WTC11 (cell line): ENCODE measurements at regions not wholly inside any gene's neighbourhood (a gene's known extent, or its start where the extent isn't known, plus 50 kb on each side); places are given as distances from the start of the nearest gene placed in this dataset.

ENCODE experiments used
- ATAC-seq: fragments of 200-7000 bp; cut with Tn5 transposase; 2 replicates; pipeline ENCODE4 v1.10.0; 2021; ENCODE audit warnings: mild to moderate bottlenecking, moderate library complexity
- CTCF ChIA-PET: fragments of 300-600 bp; sonication (Branson Sonifier 250); formaldehyde crosslinking; loops from one replicate; lab custom pipeline; 2021; ENCODE audit warnings: antibody characterized with exemption; lab: Charles Lee
- POLR2A ChIA-PET: fragments of 350-600 bp; sonication (Branson Sonifier 250); formaldehyde crosslinking; loops from one replicate; lab custom pipeline; 2021; ENCODE audit warnings: antibody characterized with exemption; lab: Charles Lee
- DNase-seq: peaks from one replicate; pipeline ENCODE4 v3.0.0; 2021; ENCODE audit warnings: low spot score
- H3K27ac Mint-ChIP-seq: 2 replicates; pipeline ENCODE4 v1.8.0; 2021; ENCODE audit warnings: mixed read lengths
- H3K27me3 Mint-ChIP-seq: 2 replicates; pipeline ENCODE4 v1.8.0; 2021; ENCODE audit warnings: low read depth, mild to moderate bottlenecking, moderate library complexity, mixed read lengths
- H3K36me3 Mint-ChIP-seq: 2 replicates; pipeline ENCODE4 v1.8.0; 2021; ENCODE audit warnings: mixed read lengths
- H3K4me1 Mint-ChIP-seq: 2 replicates; pipeline ENCODE4 v1.8.0; 2022; ENCODE audit warnings: mixed read lengths
- H3K4me3 Mint-ChIP-seq: 2 replicates; pipeline ENCODE4 v1.8.0; 2021; ENCODE audit warnings: mild to moderate bottlenecking, moderate library complexity, mixed read lengths
- H3K9me3 Mint-ChIP-seq: 2 replicates; pipeline ENCODE4 v1.8.0; 2021; ENCODE audit warnings: mixed read lengths
- ATF6 ChIP-seq: sonication (generic); formaldehyde crosslinking; IDR thresholded peaks from 2 replicates; pipeline ENCODE4 v1.8.1; 2023; ENCODE audit warnings: mild to moderate bottlenecking, missing genetic modification reagents
- CBFB ChIP-seq: sonication (generic); formaldehyde crosslinking; IDR thresholded peaks from 2 replicates; pipeline ENCODE4 v1.8.1; 2022; ENCODE audit warnings: mild to moderate bottlenecking, low read depth, missing genetic modification reagents
- CDX4 ChIP-seq: fragments of 250-450 bp; sonication (Bioruptor Pico); IDR thresholded peaks from 2 replicates; pipeline ENCODE4 v1.9.0; 2021; ENCODE audit warnings: moderate library complexity, mild to moderate bottlenecking, inconsistent platforms, borderline replicate concordance
- EMX1 ChIP-seq: fragments of 250-450 bp; sonication (Bioruptor Pico); IDR thresholded peaks from 2 replicates; pipeline ENCODE4 v1.8.0; 2021; ENCODE audit warnings: mild to moderate bottlenecking
- NR1H2 ChIP-seq: sonication (generic); formaldehyde crosslinking; IDR thresholded peaks from 2 replicates; pipeline ENCODE4 v1.9.0; 2021; ENCODE audit warnings: mild to moderate bottlenecking, moderate library complexity, missing genetic modification reagents
- PRRX2 ChIP-seq: fragments of 250-450 bp; sonication (Bioruptor Pico); IDR thresholded peaks from 2 replicates; pipeline ENCODE4 v1.8.0; 2021; ENCODE audit warnings: mild to moderate bottlenecking
- SP1 ChIP-seq: sonication (generic); formaldehyde crosslinking; conservative IDR thresholded peaks from 2 replicates; pipeline ENCODE4 v1.8.1; 2022; ENCODE audit warnings: missing genetic modification reagents
- ZNF263 ChIP-seq: sonication (generic); formaldehyde crosslinking; IDR thresholded peaks from 2 replicates; pipeline ENCODE4 v1.8.1; 2022; ENCODE audit warnings: low read depth, mild to moderate bottlenecking, moderate library complexity, missing genetic modification reagents
- ZNF423 ChIP-seq: fragments of 250-450 bp; sonication (Bioruptor Pico); IDR thresholded peaks from 2 replicates; pipeline ENCODE4 v2.1.2; 2022; ENCODE audit warnings: mild to moderate bottlenecking, moderate library complexity
- TF ChIP-seq, protein P1 (sequence below): sonication (generic); formaldehyde crosslinking; IDR thresholded peaks from 2 replicates; pipeline ENCODE4 v1.8.0; 2023; ENCODE audit warnings: missing genetic modification reagents
- TF ChIP-seq, protein P2 (sequence below): sonication (generic); formaldehyde crosslinking; IDR thresholded peaks from 2 replicates; pipeline ENCODE4 v1.8.0; 2022; ENCODE audit warnings: mild to moderate bottlenecking, missing genetic modification reagents
- TF ChIP-seq, protein P3 (sequence below): sonication (generic); formaldehyde crosslinking; IDR thresholded peaks from 2 replicates; pipeline ENCODE4 v1.8.1; 2023; ENCODE audit warnings: mild to moderate bottlenecking, missing genetic modification reagents, moderate library complexity
- TF ChIP-seq, protein P4 (sequence below): sonication (generic); formaldehyde crosslinking; IDR thresholded peaks from 2 replicates; pipeline ENCODE4 v1.8.1; 2022; ENCODE audit warnings: mild to moderate bottlenecking, moderate library complexity, missing genetic modification reagents
- TF ChIP-seq, protein P5 (sequence below): sonication (generic); formaldehyde crosslinking; IDR thresholded peaks from 2 replicates; pipeline ENCODE4 v1.8.0; 2022; ENCODE audit warnings: mild to moderate bottlenecking, missing genetic modification reagents
- TF ChIP-seq, protein P6 (sequence below): fragments of 200-600 bp; IDR thresholded peaks from 2 replicates; pipeline ENCODE4 v1.8.0; 2022; ENCODE audit warnings: antibody characterized with exemption
- TF ChIP-seq, protein P7 (sequence below): sonication (generic); formaldehyde crosslinking; conservative IDR thresholded peaks from 2 replicates; pipeline ENCODE4 v1.8.1; 2023; ENCODE audit warnings: mild to moderate bottlenecking, low read depth, missing genetic modification reagents, moderate library complexity

DNA sequence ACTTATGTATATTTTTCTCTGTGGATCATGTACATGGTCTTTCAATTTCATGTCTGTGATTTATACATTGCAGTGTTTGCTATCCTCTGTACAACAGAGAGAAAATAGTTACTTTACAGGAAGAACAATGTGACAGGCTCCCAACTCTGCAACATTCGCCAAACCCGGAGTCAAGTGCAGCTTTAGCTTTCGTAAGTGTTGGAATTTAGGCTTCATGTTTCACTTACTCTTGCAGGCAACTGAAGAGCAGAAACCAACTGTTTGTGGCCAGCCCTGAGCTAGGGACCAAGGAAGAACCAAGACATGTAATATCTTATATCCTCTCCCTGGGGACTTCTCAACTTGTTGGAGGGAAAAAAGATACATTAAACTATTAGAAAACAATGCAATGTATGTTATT lies 147.9 kb downstream of the C5orf15 start:
- Mint-ChIP-seq H3K27ac (no peak overlapping the region), H3K27me3 (peaks cover 3% of the 10 kb centered on the region), H3K9me3 (no peaks in the 10 kb centered on the region), H3K36me3 (no peaks in the 10 kb centered on the region), H3K4me1 (peaks cover 5% of the 10 kb centered on the region; the same call in 1 of the 2 replicates), H3K4me3 (no peak overlapping the region)
- DNase-seq (no peak), ATAC-seq (no peak)
- ChIA-PET CTCF (interaction anchor here (1.0 to 1.6 kb wide), 3 partner anchors 11 to 399 kb away, joined by 3 read pairs; no protein-coding TSS in a partner anchor), POLR2A (no interaction called here)
- TF ChIP-seq, protein P1, sequence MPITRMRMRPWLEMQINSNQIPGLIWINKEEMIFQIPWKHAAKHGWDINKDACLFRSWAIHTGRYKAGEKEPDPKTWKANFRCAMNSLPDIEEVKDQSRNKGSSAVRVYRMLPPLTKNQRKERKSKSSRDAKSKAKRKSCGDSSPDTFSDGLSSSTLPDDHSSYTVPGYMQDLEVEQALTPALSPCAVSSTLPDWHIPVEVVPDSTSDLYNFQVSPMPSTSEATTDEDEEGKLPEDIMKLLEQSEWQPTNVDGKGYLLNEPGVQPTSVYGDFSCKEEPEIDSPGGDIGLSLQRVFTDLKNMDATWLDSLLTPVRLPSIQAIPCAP (CRISPR knock-in tag), result no peak
- TF ChIP-seq SP1 (CRISPR knock-in tag) (no peak), ZNF263 (CRISPR knock-in tag) (no peak), CDX4 (CRISPR knock-in tag) (no peak), PRRX2 (CRISPR knock-in tag) (no peak), ZNF423 (CRISPR knock-in tag) (no peak), NR1H2 (CRISPR knock-in tag) (no peak)
- TF ChIP-seq, protein P2, sequence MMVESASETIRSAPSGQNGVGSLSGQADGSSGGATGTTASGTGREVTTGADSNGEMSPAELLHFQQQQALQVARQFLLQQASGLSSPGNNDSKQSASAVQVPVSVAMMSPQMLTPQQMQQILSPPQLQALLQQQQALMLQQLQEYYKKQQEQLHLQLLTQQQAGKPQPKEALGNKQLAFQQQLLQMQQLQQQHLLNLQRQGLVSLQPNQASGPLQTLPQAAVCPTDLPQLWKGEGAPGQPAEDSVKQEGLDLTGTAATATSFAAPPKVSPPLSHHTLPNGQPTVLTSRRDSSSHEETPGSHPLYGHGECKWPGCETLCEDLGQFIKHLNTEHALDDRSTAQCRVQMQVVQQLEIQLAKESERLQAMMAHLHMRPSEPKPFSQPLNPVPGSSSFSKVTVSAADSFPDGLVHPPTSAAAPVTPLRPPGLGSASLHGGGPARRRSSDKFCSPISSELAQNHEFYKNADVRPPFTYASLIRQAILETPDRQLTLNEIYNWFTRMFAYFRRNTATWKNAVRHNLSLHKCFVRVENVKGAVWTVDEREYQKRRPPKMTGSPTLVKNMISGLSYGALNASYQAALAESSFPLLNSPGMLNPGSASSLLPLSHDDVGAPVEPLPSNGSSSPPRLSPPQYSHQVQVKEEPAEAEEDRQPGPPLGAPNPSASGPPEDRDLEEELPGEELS, result no peak
- TF ChIP-seq, protein P3, sequence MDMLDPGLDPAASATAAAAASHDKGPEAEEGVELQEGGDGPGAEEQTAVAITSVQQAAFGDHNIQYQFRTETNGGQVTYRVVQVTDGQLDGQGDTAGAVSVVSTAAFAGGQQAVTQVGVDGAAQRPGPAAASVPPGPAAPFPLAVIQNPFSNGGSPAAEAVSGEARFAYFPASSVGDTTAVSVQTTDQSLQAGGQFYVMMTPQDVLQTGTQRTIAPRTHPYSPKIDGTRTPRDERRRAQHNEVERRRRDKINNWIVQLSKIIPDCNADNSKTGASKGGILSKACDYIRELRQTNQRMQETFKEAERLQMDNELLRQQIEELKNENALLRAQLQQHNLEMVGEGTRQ, result no peak
- TF ChIP-seq, protein P4, sequence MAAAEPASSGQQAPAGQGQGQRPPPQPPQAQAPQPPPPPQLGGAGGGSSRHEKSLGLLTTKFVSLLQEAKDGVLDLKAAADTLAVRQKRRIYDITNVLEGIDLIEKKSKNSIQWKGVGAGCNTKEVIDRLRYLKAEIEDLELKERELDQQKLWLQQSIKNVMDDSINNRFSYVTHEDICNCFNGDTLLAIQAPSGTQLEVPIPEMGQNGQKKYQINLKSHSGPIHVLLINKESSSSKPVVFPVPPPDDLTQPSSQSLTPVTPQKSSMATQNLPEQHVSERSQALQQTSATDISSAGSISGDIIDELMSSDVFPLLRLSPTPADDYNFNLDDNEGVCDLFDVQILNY, result no peak
- TF ChIP-seq, protein P5, sequence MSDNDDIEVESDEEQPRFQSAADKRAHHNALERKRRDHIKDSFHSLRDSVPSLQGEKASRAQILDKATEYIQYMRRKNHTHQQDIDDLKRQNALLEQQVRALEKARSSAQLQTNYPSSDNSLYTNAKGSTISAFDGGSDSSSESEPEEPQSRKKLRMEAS (CRISPR knock-in tag), result no peak
- TF ChIP-seq, protein P6, sequence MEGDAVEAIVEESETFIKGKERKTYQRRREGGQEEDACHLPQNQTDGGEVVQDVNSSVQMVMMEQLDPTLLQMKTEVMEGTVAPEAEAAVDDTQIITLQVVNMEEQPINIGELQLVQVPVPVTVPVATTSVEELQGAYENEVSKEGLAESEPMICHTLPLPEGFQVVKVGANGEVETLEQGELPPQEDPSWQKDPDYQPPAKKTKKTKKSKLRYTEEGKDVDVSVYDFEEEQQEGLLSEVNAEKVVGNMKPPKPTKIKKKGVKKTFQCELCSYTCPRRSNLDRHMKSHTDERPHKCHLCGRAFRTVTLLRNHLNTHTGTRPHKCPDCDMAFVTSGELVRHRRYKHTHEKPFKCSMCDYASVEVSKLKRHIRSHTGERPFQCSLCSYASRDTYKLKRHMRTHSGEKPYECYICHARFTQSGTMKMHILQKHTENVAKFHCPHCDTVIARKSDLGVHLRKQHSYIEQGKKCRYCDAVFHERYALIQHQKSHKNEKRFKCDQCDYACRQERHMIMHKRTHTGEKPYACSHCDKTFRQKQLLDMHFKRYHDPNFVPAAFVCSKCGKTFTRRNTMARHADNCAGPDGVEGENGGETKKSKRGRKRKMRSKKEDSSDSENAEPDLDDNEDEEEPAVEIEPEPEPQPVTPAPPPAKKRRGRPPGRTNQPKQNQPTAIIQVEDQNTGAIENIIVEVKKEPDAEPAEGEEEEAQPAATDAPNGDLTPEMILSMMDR, result no peak
- TF ChIP-seq, protein P7, sequence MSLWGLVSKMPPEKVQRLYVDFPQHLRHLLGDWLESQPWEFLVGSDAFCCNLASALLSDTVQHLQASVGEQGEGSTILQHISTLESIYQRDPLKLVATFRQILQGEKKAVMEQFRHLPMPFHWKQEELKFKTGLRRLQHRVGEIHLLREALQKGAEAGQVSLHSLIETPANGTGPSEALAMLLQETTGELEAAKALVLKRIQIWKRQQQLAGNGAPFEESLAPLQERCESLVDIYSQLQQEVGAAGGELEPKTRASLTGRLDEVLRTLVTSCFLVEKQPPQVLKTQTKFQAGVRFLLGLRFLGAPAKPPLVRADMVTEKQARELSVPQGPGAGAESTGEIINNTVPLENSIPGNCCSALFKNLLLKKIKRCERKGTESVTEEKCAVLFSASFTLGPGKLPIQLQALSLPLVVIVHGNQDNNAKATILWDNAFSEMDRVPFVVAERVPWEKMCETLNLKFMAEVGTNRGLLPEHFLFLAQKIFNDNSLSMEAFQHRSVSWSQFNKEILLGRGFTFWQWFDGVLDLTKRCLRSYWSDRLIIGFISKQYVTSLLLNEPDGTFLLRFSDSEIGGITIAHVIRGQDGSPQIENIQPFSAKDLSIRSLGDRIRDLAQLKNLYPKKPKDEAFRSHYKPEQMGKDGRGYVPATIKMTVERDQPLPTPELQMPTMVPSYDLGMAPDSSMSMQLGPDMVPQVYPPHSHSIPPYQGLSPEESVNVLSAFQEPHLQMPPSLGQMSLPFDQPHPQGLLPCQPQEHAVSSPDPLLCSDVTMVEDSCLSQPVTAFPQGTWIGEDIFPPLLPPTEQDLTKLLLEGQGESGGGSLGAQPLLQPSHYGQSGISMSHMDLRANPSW (CRISPR knock-in tag), result no peak

GRCh38 chr5:133819977-133820471 lies 148.4 kb downstream of the C5orf15 start:
- Mint-ChIP-seq H3K27ac (no peak overlapping the region), H3K27me3 (peaks cover 3% of the 10 kb centered on the region), H3K4me3 (no peak overlapping the region), H3K9me3 (no peaks in the 10 kb centered on the region), H3K4me1 (peaks cover 5% of the 10 kb centered on the region; the same call in 1 of the 2 replicates), H3K36me3 (no peaks in the 10 kb centered on the region)
- DNase-seq, result no peak
- ChIA-PET CTCF (interaction anchor here (1.6 kb wide), 1 partner anchor 399 kb away, joined by 3 read pairs; no protein-coding TSS in a partner anchor), POLR2A (no interaction called here)
- no peak for ATAC-seq
- TF ChIP-seq EMX1 (CRISPR knock-in tag) (no peak), ATF6 (no peak), CBFB (CRISPR knock-in tag) (no peak), ZNF423 (CRISPR knock-in tag) (no peak)
- TF ChIP-seq, protein P2, result no peak
